Brain microvascular endothelial cell (primary cell): ENCODE measurements at regions not wholly inside any gene's neighbourhood (a gene's known extent, or its start where the extent isn't known, plus 50 kb on each side); places are given as distances from the start of the nearest gene placed in this dataset.

Experiments
- DNase-seq: peaks from one replicate; pipeline ENCODE4 v3.0.0-alpha.2; 2020
- H3K27ac ChIP-seq: fragments of 250-450 bp; sonication (Bioruptor Pico); 2 replicates; pipeline ENCODE4 v1.5.1; 2020; ENCODE audit warnings: mild to moderate bottlenecking, moderate library complexity
- H3K27me3 ChIP-seq: fragments of 250-450 bp; sonication (Bioruptor Pico); replicated peaks from 2 replicates; pipeline ENCODE4 v1.5.1; 2020; ENCODE audit warnings: mild to moderate bottlenecking
- H3K36me3 ChIP-seq: fragments of 250-450 bp; sonication (Bioruptor Pico); replicated peaks from 2 replicates; pipeline ENCODE4 v1.5.1; 2020; ENCODE audit warnings: mild to moderate bottlenecking
- H3K4me3 ChIP-seq: 2 replicates; pipeline ENCODE4 v1.5.1; 2011; ENCODE audit warnings: low read depth, mild to moderate bottlenecking, control low read depth, low read length, moderate library complexity
- in situ Hi-C: cut with HindIII; loops from 2 replicates; pipeline ENCODE4 v1.10.0; 2017; ENCODE audit warnings: low sequenced_read_pairs, low pct_ligation_motif_present
- TF ChIP-seq, protein P1 (sequence below): IDR thresholded peaks from 2 replicates; pipeline ENCODE4 v1.5.1; 2011; ENCODE audit warnings: low read depth, mild to moderate bottlenecking, moderate library complexity, low read length, control low read depth, inconsistent platforms; ENCODE audit errors: missing control alignments

DNA sequence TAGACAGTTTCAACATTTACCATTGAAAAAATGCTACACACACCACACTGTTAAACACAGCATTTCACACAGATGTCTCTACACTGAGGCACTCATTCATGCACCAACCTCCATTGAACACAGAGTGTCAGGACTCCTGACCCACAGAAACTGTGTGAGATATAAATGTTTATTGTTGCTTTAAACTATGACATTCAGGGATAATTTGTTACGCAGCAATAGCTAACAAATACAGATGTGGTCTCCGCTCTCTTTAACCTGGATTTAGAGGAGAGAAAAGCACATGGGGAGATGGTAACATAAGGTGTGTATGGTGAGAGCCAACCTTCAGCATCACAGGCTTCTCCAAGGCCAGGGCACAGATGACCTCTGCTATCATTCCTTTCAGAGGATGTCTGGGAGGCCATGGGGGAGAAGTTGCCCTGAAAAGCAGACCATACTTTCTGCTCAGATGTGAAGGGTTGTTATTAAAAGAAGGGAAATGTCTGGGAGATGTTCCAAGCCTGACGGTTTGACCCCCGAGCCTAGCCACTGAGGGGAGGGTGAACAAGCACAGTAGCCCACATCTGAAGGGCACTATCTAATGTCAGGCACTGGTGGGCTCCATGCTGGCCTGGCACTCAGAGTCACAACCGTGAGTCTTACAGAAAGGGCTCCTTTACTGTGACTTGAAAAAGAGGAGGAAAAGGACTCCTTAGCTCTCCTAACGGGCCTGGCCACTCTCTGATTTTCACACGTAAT lies 284.5 kb upstream of the TLE3 start:
- Histone ChIP-seq H3K27ac (no peak overlapping the region), H3K27me3 (peaks cover 1% of the 10 kb centered on the region), H3K36me3 (no peaks in the 10 kb centered on the region), H3K4me3 (no peak overlapping the region)
- no peak for DNase-seq
- TF ChIP-seq, protein P1, sequence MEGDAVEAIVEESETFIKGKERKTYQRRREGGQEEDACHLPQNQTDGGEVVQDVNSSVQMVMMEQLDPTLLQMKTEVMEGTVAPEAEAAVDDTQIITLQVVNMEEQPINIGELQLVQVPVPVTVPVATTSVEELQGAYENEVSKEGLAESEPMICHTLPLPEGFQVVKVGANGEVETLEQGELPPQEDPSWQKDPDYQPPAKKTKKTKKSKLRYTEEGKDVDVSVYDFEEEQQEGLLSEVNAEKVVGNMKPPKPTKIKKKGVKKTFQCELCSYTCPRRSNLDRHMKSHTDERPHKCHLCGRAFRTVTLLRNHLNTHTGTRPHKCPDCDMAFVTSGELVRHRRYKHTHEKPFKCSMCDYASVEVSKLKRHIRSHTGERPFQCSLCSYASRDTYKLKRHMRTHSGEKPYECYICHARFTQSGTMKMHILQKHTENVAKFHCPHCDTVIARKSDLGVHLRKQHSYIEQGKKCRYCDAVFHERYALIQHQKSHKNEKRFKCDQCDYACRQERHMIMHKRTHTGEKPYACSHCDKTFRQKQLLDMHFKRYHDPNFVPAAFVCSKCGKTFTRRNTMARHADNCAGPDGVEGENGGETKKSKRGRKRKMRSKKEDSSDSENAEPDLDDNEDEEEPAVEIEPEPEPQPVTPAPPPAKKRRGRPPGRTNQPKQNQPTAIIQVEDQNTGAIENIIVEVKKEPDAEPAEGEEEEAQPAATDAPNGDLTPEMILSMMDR, result no peak
- in situ Hi-C loops, result no loop called here

- in situ Hi-C loops, result no loop called here
- no peak overlapping the region for H3K27ac ChIP-seq
- no peak overlapping the region for H3K4me3 ChIP-seq
- DNase-seq, result no peak
- peaks cover 14% of the 10 kb centered on the region for H3K27me3 ChIP-seq
- TF ChIP-seq, protein P1, result no peak
- no peaks in the 10 kb centered on the region for H3K36me3 ChIP-seq
Measured at GRCh38 chr15:70379938-70380883, 282.5 kb upstream of the TLE3 start.

GRCh38 chr15:70379134-70379533 lies 281.4 kb upstream of the TLE3 start:
- peaks cover 18% of the 10 kb centered on the region for H3K27me3 ChIP-seq
- H3K36me3 ChIP-seq, result no peaks in the 10 kb centered on the region
- no peak overlapping the region for H3K4me3 ChIP-seq
- H3K27ac ChIP-seq, result no peak overlapping the region
- in situ Hi-C loops, result no loop called here
- DNase-seq, result no peak
- TF ChIP-seq, protein P1, result no peak

GRCh38 chr15:70378126-70379031 lies 280.7 kb upstream of the TLE3 start:
- no peak for DNase-seq
- Histone ChIP-seq H3K27me3 (peaks cover 18% of the 10 kb centered on the region), H3K36me3 (no peaks in the 10 kb centered on the region), H3K27ac (no peak overlapping the region), H3K4me3 (no peak overlapping the region)
- TF ChIP-seq, protein P1, result no peak
- in situ Hi-C loops, result no loop called here

DNA sequence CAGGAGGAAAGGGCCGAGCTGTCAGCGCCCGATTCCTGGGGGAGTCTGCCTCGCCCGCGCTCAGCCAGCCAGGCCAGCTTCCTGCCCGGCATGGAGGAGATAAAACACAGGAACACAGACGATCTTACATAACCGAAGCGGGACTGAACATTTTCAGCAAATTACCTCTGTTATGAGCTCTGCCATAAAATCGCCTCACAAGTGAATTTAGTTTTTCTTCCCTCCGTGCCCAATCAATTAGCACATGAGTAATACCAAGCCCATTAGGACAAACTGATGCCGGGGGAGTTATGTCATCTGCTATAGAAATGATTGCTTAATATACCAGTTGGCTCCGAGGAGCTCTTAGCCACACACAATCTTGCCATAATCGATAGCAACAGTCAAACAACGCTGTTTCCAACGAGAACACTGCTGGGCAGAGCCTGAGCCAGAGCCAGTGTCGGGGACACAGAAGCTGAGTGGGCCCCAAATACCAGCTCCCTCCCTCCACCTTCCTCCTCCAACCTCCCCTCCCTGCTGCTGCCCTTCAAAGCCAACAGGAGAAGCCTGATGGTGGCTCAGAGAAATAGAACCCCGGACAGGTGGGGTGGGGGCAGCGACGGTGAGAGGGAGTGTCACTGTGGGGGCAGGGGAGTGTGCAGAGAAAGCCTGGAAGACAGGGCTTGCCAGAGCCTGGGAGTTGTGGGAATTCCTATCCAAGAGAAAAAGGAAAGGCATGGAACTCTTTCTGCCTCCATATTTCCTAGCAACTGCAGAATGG lies 279.4 kb upstream of the TLE3 start:
- TF ChIP-seq, protein P1, result no peak
- Histone ChIP-seq H3K27ac (no peak overlapping the region), H3K36me3 (no peaks in the 10 kb centered on the region), H3K4me3 (peak overlapping the region; percentile 10), H3K27me3 (peaks cover 18% of the 10 kb centered on the region)
- peak; percentile 5 for DNase-seq
- in situ Hi-C loops, result no loop called here
